PFSK-1 (cell line): ENCODE measurements at regions not wholly inside any gene's neighbourhood (a gene's known extent, or its start where the extent isn't known, plus 50 kb on each side); places are given as distances from the start of the nearest gene placed in this dataset.

Source experiments
- FOXP2 ChIP-seq: optimal IDR thresholded peaks from 2 replicates; pipeline ENCODE3; 2011; ENCODE audit warnings: borderline replicate concordance, control low read depth, inconsistent platforms; ENCODE audit not compliant: insufficient read depth; ENCODE audit errors: extremely low read length, extremely low read depth
- POLR2AphosphoS5 ChIP-seq: IDR thresholded peaks from 2 replicates; pipeline ENCODE4 v1.6.1; 2012; ENCODE audit warnings: low read depth, mild to moderate bottlenecking, control low read depth, low read length, moderate library complexity
- SIN3A ChIP-seq: IDR thresholded peaks from 2 replicates; pipeline ENCODE4 v1.6.1; 2012; ENCODE audit warnings: mild to moderate bottlenecking, low read length, moderate library complexity, borderline replicate concordance; ENCODE audit not compliant: insufficient read depth
- TAF1 ChIP-seq: IDR thresholded peaks from 2 replicates; pipeline ENCODE4 v1.6.1; 2012; ENCODE audit warnings: low read length, control low read depth, borderline replicate concordance; ENCODE audit not compliant: insufficient read depth
- TF ChIP-seq, protein P1 (sequence below), 2 experiments: IDR thresholded peaks; 2 replicates each; pipeline versions ENCODE4 v1.6.1 to v1.8.0; 2011 to 2012; ENCODE audit warnings: low read depth in 2 of 2, low read length in 2 of 2, control low read depth in 1 of 2, inconsistent platforms in 1 of 2, mild to moderate bottlenecking in 1 of 2, moderate library complexity in 1 of 2; ENCODE audit not compliant: insufficient read depth in 1 of 2

DNA sequence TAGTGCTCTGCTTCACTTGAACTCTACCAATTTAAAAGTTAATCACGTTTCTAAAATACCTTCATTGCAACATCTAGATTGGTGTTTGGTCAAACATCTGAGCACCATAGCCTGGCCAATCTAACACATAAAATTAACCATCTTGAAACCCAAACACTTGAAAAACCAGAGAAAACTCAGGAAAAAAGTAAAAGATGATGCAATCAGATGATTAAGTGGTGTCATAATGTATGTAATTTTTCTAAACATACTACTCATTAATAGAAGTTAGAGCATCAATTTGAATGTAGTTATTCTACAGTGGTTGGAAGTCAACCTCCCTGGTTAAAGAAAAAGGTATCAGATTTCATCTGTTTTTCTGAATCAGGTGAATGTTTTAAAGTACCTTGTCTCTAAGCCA lies 228.6 kb upstream of the ID4 start:
- TF ChIP-seq POLR2AphosphoS5: no peak
- TF ChIP-seq, protein P1, sequence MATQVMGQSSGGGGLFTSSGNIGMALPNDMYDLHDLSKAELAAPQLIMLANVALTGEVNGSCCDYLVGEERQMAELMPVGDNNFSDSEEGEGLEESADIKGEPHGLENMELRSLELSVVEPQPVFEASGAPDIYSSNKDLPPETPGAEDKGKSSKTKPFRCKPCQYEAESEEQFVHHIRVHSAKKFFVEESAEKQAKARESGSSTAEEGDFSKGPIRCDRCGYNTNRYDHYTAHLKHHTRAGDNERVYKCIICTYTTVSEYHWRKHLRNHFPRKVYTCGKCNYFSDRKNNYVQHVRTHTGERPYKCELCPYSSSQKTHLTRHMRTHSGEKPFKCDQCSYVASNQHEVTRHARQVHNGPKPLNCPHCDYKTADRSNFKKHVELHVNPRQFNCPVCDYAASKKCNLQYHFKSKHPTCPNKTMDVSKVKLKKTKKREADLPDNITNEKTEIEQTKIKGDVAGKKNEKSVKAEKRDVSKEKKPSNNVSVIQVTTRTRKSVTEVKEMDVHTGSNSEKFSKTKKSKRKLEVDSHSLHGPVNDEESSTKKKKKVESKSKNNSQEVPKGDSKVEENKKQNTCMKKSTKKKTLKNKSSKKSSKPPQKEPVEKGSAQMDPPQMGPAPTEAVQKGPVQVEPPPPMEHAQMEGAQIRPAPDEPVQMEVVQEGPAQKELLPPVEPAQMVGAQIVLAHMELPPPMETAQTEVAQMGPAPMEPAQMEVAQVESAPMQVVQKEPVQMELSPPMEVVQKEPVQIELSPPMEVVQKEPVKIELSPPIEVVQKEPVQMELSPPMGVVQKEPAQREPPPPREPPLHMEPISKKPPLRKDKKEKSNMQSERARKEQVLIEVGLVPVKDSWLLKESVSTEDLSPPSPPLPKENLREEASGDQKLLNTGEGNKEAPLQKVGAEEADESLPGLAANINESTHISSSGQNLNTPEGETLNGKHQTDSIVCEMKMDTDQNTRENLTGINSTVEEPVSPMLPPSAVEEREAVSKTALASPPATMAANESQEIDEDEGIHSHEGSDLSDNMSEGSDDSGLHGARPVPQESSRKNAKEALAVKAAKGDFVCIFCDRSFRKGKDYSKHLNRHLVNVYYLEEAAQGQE (IDR thresholded peaks at IDR 0.05; ENCODE audit: insufficient read depth in 1 of 2, low read depth in 2 of 2, low read length in 2 of 2): no peak
- no peak for TF ChIP-seq TAF1
- no peak for TF ChIP-seq SIN3A
- no peak for TF ChIP-seq FOXP2
